EH (cell line): ENCODE measurements at regions not wholly inside any gene's neighbourhood (a gene's known extent, or its start where the extent isn't known, plus 50 kb on each side); places are given as distances from the start of the nearest gene placed in this dataset.
"Not testable (repeated sequence)": the region's sequence is repeated elsewhere in the genome, so short reads cannot be mapped to it uniquely, and the experiment has no call there.

Experiments used
- DNase-seq: peaks from one replicate; pipeline ENCODE4 v3.0.0-alpha.2; 2015; ENCODE audit warnings: low read depth

- no peak for DNase-seq
These were observed 226.3 kb downstream of the RCHY1 start for GRCh38 chr4:75287738-75288517.

- DNase-seq: no peak
These were observed 228.4 kb downstream of the RCHY1 start for GRCh38 chr4:75285837-75286236.

- no peak for DNase-seq
These were observed 229.4 kb downstream of the RCHY1 start for GRCh38 chr4:75284831-75285230.

GRCh38 chr4:75280461-75280860, 233.7 kb downstream of the RCHY1 start:
- not testable (repeated sequence) for DNase-seq

DNA sequence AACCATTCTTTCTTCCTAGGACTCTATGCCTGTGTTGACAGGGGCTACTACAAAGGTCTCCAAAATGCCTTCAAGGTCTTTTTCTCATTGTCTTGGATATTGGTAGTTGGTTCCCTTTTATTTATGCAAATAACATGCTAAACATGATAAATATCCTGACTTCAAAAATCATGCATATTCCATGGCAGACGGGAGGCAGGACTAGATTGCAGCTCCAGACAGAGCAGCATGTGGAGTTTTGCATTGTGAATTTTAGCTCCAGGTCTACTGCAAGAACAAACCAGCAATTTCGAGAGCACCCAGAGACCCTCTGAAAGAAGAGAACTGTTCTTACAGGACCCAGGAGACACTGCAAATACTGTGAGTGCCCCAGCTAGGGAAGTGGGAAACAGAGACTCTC, 254.9 kb downstream of the RCHY1 start:
- no peak for DNase-seq

- no peak for DNase-seq
These were observed 258.9 kb downstream of the RCHY1 start for GRCh38 chr4:75255261-75255660.

DNA sequence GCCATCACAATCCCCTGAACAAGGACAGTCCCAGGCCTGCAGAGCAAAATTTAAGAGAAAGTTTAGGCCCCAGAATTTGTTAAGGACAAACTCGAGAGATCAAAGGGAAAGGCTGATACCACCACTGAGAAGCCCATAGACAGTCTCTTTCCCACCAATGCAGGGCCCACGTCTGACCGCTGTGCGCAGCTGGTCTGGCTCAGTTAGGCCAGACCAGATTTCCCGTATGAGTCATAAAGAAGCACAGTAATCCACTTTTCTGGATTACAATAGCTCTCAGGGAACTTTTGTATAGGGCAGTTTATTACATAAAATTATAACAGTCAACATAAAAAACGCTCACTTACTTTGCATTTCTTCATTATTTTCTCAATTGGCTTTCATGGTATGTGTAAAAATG, 259.5 kb downstream of the RCHY1 start:
- DNase-seq: no peak

- not testable (repeated sequence) for DNase-seq
These were observed 261.1 kb downstream of the RCHY1 start for GRCh38 chr4:75253094-75253493.

GRCh38 chr4:75251547-75251946, 262.7 kb downstream of the RCHY1 start:
- no peak for DNase-seq

DNA sequence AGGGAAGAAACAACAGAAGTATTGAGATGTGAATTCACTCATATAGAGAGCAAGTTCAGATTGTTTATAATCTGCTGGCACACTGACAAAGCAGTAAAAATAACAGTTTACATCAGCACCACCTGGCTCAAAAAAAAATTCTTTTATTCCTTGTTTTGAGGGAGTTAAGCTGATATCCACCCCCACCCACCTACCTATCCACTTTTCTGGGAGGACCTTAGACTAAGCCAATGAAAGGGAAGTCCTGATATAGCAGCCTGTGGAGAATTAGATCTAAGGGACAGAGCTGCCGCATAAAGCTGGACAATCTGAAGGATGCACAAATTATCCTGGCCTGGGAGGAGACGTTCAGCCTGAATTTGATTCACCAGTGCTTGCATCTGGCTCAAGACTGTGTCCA, 264.5 kb downstream of the RCHY1 start:
- no peak for DNase-seq

DNA sequence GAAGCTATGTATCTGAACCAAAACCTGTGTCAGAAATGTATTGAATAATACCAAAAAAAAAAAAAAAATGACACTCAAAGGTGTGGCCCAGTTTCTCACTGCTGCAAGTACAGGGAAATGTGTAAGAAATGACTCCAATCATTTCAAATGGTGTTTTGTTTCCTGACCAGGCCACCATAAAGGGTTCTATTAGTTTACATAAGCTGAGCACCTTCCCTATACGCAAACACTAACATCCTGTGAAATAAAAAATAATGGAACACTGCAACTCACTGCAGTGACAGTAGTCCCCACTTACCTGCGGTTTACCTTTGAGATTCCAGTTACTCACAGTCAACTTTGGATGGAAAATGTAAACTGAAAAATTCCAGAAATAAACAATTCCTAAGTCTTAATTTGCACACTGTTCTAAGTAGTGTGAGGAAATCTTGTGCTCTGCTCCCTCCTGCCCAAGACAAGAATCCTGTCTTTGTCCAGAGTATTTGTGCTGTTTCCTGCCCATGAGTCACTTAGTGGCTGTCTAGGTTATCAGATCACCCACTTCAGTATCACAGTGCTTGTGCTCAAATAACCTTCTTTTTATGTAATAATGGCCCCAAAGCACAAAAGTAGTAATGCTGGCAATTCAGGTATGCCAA, 265.3 kb downstream of the RCHY1 start:
- DNase-seq: no peak

- no peak for DNase-seq
These were observed 269.9 kb downstream of the RCHY1 start for GRCh38 chr4:75244325-75244724.

DNA sequence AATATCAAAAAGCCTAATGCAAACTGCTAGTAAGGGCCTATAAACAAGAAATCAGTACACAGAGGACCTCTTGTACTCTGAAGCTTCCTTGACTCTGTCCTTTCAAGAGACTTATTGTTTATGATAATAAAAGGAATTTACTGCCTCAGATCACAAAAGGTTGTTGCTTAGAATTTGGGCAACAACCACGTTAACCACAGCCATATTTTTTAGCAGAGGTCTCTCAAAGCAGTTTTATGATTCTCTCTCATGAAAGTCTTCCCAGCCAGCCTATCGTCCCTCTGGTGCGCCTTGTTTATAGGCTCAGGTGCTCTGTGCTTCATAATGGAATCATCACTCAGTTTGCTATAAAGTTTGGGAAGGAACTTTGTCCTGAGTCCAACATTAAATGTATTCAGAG, 270.6 kb downstream of the RCHY1 start:
- no peak for DNase-seq

DNA sequence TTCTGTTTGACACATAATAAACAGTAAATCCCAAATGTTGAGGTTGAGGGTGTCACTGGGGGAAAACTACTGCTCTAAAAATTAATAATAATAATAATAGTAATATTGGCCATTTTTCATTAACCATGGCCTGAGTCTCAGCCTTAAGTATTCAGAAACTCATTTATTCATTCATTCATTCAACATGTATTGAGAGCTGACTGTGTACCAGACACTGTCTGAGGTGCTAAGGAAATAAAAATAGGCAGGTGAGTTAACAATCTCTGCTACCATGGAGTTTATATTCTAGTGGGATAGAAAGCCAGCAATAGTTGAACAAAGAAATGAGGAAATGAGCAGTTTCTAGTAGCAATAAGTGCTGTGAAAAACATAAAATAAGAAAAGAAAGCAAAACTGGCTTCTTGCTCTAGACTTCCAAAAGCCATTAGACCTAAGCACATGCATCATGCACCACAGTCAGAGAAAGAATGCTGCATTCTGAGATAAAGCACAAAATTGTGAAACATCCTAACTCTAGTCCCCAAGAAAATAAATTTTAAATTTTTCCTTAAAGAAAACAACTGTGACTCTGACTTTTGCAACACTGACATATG, 278.7 kb downstream of the RCHY1 start:
- DNase-seq: no peak

DNA sequence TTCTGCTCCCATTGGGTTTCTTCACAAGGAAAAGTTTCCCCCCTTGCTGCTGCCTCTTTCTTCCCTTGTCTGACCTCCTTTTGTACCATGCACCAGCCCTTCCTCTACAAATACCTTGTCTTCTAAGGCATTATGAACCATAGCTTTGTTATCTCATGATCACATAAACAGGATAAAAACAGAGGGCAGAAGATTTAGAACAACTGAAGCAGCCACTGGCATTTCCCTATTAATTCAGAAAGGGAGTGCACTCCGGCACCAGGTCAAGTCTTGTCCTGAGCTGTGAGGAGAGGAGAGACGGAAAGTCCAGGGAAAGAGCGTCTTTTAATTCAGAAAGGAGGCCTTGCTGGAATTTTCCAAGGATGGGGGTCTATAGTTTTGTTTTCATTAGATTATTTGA, 281.7 kb downstream of the RCHY1 start:
- DNase-seq: no peak

DNA sequence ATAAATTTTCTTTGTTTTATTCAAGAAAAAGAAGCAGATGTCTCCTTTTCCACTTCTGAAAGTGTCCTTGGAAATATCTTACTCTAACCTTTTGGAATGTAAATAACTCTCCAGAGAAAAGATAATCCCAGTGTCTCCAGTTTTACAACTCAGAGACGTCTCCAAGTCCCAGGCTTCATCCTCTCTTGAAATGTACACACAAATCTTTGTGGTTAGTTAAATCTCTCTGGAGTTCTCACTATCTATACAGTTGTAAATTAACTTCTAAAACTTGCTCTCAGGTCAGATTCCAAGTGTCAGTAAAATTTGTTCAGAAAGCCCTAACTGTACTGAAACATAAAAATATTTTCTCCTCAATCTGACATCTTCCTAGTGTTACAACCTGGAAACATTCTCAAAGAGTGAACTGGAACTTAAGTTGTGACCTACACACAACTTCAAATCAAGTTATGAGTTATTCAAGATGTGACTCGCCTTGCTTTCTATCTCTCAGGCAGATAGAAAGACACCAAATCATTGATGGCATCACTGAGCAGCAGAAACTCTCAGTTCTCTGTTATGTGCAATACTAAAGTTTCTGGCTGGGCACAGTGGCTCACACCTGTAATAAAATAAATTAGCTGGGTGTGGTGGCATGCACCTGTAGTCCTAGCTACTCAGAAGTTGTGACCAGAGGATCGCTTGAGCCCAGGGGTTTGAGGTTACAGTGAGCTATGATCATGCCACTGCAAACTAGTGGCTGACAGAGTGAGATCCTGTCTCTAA, 284.2 kb downstream of the RCHY1 start:
- no peak for DNase-seq

DNA sequence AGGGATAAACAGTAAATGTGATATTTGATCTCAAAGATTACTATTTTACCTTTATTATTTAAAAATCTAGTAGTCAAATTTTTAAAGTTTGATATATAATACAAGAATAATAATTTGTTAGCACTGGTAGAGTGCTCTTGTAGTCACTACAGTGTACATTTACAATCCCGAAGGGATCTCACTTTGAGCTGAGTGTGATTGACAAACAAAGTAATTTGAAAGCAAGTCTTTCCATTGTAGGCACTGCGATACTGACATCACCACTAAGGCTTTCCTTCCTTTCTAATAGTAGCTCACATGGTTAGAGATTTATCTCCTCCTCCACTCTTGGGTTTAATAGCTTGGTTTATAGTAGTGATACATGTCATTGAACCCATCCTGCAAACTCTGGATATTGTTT, 280.6 kb downstream of the PARM1 start:
- no peak for DNase-seq

DNA sequence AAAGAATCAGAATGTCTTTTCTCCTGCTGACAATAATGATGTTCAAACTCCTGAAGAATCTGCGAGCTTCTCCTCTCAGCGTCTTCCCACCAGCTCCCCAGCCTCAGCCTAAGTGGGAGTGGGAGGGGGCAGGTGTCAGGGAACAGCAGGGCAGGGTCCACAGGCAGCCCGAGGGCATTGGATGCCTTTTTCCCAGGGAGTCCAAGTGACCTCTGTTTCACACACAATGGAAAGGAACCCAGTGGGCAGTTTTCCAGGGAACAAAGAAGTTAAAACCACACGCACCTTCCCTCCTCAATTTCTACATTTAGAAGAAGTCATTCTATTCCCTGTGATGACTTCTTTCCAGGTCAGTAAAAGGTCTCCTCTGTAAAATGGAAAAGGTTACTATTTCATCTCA, 278.5 kb downstream of the PARM1 start:
- no peak for DNase-seq

DNA sequence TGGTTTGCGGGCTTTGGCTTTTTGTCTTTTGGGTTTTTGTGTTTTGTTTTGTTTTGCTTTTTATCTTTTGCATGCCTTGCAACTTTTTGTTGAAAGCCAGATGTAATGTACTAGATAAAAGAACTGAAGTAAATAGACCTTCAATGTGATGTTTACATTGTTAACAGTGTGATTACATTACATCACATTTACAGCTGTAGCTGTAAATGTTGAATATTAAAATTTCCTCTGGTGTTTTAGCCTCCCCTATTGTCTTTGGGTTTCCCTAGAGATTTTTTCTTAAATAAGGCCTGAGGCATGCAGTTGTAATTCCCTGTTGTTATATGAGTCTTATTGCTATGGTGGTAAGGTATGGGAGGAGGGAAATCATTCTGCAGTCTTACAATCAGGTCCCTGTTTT, 275.0 kb downstream of the PARM1 start:
- DNase-seq: no peak

DNA sequence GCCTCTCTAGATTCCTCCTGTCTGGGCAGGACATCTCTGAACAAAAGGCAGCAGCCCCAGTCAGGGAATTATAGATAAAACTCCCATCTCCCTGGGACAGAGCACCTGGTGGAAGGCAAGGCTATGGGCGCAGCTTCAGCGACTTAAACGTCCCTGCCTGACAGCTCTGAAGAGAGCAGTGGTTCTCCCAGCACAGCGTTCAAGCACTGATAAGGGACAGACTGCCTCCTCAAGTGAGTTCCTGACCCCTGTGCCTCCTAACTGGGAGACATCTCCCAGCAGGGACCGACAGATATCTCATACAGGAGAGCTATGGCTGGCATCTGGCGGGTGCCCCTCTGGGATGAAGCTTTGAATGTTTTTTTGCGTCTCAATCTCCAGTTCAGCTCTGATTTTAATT, 262.2 kb downstream of the PARM1 start:
- no peak for DNase-seq

DNA sequence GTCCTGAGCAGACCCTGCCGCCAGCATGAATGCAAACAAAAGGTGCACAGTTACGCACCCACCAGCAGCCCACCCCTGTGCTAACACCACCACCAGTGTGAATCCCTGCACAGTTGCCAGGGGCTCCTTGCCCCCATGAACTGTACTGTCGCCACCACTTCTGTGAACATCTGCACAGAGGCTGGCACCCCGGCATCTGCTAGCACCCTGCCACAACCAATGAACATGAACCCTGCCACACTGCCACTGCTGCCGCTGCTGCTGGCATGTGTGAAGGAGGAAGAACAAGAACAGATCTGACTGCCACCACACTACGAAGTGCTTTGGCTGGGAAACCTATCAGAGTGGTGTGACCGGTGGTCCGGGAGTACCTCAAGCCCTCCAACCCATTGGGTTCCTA, 261.3 kb downstream of the PARM1 start:
- DNase-seq: no peak

- not testable (repeated sequence) for DNase-seq
These were observed 259.3 kb downstream of the PARM1 start for GRCh38 chr4:75192182-75192581.
